Stimulated activated naive CD8-positive, alpha-beta T cell treated with anti-CD3 and anti-CD28 coated beads, Interleukin-15, amount 100 ng/mL, for 72 hours (primary cell): ENCODE measurements at regions not wholly inside any gene's neighbourhood (a gene's known extent, or its start where the extent isn't known, plus 50 kb on each side); places are given as distances from the start of the nearest gene placed in this dataset.
A peak's percentile ranks its signal among the peaks of the same experiment; 100 is the strongest.

Experiments
- ATAC-seq: fragments of 150-1000 bp; cut with Tn5 transposase; 2 replicates; pipeline ENCODE4 v1.10.0; 2021; ENCODE audit warnings: mild to moderate bottlenecking, moderate library complexity
- DNase-seq, 2 donors: peaks; one replicate each; pipeline ENCODE4 v3.0.0; 2021 to 2022
- H3K27ac Mint-ChIP-seq, 2 donors: one replicate each; pipeline ENCODE4 v1.8.0; 2022; ENCODE audit warnings: mild to moderate bottlenecking in 2 of 2, mixed read lengths in 2 of 2, moderate library complexity in 2 of 2
- H3K27me3 Mint-ChIP-seq: one replicate; pipeline ENCODE4 v1.8.0; 2022; ENCODE audit warnings: mixed read lengths
- H3K4me1 Mint-ChIP-seq: one replicate; pipeline ENCODE4 v1.8.0; 2022; ENCODE audit warnings: mild to moderate bottlenecking, mixed read lengths
- H3K4me3 Mint-ChIP-seq, 2 donors: one replicate each; pipeline ENCODE4 v1.8.0; 2022; ENCODE audit warnings: mild to moderate bottlenecking in 2 of 2, mixed read lengths in 2 of 2, moderate library complexity in 1 of 2
- H3K9me3 Mint-ChIP-seq, 2 donors: one replicate each; pipeline ENCODE4 v1.8.0; 2022; ENCODE audit warnings: mixed read lengths in 2 of 2

DNA sequence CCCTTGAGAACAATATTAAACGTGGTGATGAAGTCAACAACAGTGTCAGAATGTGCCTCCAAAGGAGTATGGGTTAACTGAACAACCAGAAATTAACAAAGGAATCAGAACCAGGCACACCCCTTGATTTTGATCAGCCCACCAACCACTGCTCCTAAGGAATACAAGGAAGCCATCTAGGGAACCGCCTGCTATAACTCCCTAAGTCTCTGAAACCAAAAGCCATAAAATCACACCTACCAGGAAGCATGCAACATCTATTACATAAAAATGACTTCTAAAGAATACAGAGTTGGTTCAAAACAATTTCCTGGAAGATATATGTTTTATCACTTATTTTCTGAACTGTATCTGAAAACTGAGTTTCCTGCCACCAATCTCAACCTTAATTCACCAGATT, 360.0 kb downstream of the EPHA4 start:
- H3K9me3 Mint-ChIP-seq = no peaks in the 10 kb centered on the region
- ATAC-seq = no peak
- H3K27ac Mint-ChIP-seq = no peak overlapping the region
- no peaks in the 10 kb centered on the region for H3K4me1 Mint-ChIP-seq
- no peaks in the 10 kb centered on the region for H3K27me3 Mint-ChIP-seq
- no peak overlapping the region for H3K4me3 Mint-ChIP-seq
- DNase-seq = no peak

GRCh38 chr2:221215487-221215886, 356.6 kb downstream of the EPHA4 start:
- no peak overlapping the region for H3K27ac Mint-ChIP-seq
- no peaks in the 10 kb centered on the region for H3K9me3 Mint-ChIP-seq
- no peaks in the 10 kb centered on the region for H3K4me1 Mint-ChIP-seq
- no peak overlapping the region for H3K4me3 Mint-ChIP-seq
- no peak for ATAC-seq
- H3K27me3 Mint-ChIP-seq = no peaks in the 10 kb centered on the region
- DNase-seq = no peak

DNA sequence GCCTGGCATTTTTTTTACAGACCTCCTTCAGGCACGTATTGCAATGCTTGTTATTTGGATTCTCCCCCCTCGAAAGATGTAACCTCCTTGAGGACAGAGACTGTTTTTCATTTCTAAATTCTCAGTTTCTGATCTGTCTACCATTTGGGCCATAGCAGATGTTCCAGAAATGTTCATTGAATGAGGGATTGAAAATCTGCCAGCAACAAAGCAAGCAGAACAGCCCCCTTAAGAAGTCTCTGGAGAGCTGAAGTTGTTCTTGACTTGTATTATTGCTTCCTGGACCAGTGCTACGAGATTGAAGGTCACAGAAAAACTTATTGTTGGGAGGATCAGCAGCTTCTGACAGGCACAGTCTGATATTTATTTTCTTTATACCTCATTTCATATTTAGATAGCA, 355.5 kb downstream of the EPHA4 start:
- H3K27me3 Mint-ChIP-seq = no peaks in the 10 kb centered on the region
- no peak overlapping the region for H3K4me3 Mint-ChIP-seq
- no peaks in the 10 kb centered on the region for H3K4me1 Mint-ChIP-seq
- H3K27ac Mint-ChIP-seq = no peak overlapping the region
- ATAC-seq (no peak), DNase-seq (no peak)
- no peaks in the 10 kb centered on the region for H3K9me3 Mint-ChIP-seq

DNA sequence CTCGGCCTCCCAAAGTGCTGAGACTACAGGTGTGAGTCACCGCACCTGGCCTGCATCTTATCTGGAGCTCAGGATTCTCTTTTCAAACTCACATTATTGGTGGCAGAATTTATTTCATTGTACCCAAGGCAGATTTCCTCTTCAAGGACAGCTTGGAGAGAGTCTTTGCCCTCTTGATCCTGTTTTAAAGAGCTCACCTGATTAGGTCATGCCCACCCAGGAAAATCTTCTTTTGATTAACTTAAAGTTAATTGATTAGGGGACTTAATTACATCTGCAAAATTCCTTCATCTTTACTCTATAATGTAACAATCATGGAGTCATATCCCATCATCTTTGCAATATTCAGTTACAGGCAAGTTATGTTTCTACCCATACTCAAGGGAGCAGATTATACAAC, 346.4 kb downstream of the EPHA4 start:
- no peaks in the 10 kb centered on the region for H3K9me3 Mint-ChIP-seq
- ATAC-seq = no peak
- no peak overlapping the region for H3K4me3 Mint-ChIP-seq
- H3K4me1 Mint-ChIP-seq = no peaks in the 10 kb centered on the region
- no peak overlapping the region for H3K27ac Mint-ChIP-seq
- H3K27me3 Mint-ChIP-seq = no peaks in the 10 kb centered on the region
- DNase-seq = no peak

DNA sequence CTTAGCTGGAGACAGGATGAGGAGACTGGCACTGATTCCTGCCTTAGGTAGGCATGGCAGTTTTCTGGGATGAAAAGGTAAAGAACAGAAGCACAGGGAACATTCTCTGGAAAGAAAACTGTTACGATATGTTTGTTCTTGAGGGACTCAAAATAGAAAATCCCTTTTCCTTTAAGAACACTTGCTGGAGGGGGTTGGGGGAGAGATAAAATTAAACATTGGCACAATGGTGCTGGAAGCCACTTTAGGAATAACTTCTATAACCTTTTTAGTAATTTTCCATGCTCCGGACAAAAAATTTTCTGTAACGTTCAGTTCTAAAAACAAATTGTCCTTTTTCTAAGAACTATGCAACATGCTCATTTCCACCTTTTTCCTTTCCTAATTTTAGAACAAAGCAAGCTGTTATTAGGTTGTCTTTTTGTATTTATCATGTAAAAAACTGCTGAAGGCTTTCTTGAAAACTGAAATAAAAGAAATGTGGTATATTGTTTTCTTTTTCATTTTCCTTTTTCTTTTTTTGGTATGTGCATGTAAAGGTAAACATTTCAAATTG, 343.8 kb downstream of the EPHA4 start:
- ATAC-seq = no peak
- Mint-ChIP-seq H3K9me3 (no peaks in the 10 kb centered on the region), H3K4me3 (no peak overlapping the region), H3K27me3 (no peaks in the 10 kb centered on the region), H3K4me1 (no peaks in the 10 kb centered on the region), H3K27ac (no peak overlapping the region)
- DNase-seq = no peak

GRCh38 chr2:221229099-221229498, 343.0 kb downstream of the EPHA4 start:
- Mint-ChIP-seq H3K27ac (no peak overlapping the region), H3K9me3 (no peaks in the 10 kb centered on the region), H3K4me1 (no peaks in the 10 kb centered on the region), H3K4me3 (no peak overlapping the region), H3K27me3 (no peaks in the 10 kb centered on the region)
- DNase-seq (no peak), ATAC-seq (no peak)

DNA sequence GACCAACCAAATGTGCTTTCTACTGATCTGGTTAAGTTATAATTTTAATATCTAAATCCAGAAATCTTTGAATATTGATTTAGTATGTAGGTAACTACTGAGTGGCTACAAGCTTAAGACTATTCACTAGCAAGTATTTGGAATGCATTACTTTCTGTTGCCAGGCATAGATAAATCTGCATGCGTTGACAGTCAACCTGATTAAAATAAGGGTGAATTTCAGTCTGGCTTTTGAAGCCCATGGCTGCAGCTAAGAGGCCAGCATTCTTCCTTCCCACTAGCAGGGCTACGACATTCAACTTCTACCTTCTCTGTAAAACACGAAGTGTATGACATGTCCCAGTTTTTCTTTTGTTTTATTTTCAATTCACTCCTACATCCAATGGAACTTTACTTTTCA, 340.6 kb downstream of the EPHA4 start:
- no peaks in the 10 kb centered on the region for H3K4me1 Mint-ChIP-seq
- no peak overlapping the region for H3K4me3 Mint-ChIP-seq
- H3K9me3 Mint-ChIP-seq = no peaks in the 10 kb centered on the region
- ATAC-seq (no peak), DNase-seq (no peak)
- no peaks in the 10 kb centered on the region for H3K27me3 Mint-ChIP-seq
- no peak overlapping the region for H3K27ac Mint-ChIP-seq

DNA sequence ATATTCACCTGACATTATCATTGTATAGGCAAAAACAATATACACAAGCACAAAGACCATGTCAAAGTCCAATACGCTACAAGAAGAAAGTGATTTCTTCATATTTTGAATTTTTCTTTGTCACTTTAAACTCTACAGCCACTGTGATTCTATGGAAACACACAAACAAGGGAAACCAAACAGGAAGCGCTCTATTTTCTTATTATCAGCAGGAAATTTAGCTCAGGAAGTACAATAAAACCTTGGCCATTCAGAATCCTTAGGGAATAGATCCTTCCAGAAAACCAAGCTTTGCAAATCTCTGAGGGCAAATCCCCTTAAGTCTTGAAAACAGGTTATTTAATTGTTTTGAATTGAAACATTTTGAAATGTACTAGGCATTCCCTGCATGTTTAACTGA, 336.2 kb downstream of the EPHA4 start:
- H3K27ac Mint-ChIP-seq = no peak overlapping the region
- no peaks in the 10 kb centered on the region for H3K27me3 Mint-ChIP-seq
- H3K4me3 Mint-ChIP-seq = no peak overlapping the region
- no peaks in the 10 kb centered on the region for H3K4me1 Mint-ChIP-seq
- ATAC-seq = no peak
- DNase-seq = no peak
- no peaks in the 10 kb centered on the region for H3K9me3 Mint-ChIP-seq

DNA sequence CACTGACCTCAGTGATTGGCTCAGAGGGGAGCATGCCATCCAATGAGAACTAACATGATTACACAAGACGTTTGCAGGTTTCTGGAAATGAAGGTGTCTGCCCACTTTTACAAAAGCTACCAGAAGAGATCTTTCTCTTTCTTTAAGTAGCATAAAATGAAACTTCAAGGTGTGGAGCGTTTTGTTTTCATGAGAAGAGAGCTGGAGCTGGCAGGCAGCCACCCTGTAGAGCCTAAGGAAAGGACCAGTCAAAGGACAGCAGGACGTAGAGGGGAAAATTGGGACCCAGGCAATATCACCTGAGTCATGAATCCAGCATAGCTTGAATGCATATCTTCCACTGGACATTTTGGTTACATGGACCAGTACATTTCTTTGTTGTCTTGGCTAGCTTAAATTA, 331.0 kb downstream of the EPHA4 start:
- Mint-ChIP-seq H3K9me3 (no peaks in the 10 kb centered on the region), H3K4me1 (no peaks in the 10 kb centered on the region), H3K4me3 (no peak overlapping the region), H3K27ac (no peak overlapping the region), H3K27me3 (no peaks in the 10 kb centered on the region)
- DNase-seq = no peak
- no peak for ATAC-seq

DNA sequence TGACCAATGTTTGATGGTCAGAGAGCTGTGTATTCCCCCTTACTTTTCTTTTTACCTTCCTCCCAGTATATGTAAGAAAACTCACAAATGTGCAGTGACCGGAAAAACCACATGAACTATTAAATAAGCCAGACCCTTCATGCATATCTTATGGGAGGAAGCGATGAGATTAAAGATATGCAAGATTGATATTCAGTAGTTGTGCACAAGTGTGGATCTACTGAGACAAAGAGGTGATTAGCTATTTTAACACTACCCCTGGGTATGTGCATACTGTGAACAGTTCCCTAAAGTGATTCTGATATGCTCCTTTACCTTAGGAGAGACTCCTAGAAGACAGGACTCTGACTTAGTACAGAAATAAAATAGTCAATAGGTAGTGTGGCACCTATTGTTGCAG, 328.3 kb downstream of the EPHA4 start:
- H3K4me3 Mint-ChIP-seq = no peak overlapping the region

GRCh38 chr2:221245045-221245444, 327.1 kb downstream of the EPHA4 start:
- ATAC-seq (no peak), DNase-seq (no peak)
- peaks cover 0 to 9% of the 10 kb centered on the region in 2 donors for H3K9me3 Mint-ChIP-seq
- H3K27me3 Mint-ChIP-seq = no peaks in the 10 kb centered on the region
- no peaks in the 10 kb centered on the region for H3K4me1 Mint-ChIP-seq
- no peak overlapping the region for H3K27ac Mint-ChIP-seq
- no peak overlapping the region for H3K4me3 Mint-ChIP-seq

More for the DNA sequence above, 328.3 kb downstream of the EPHA4 start:
- H3K27ac Mint-ChIP-seq = no peak overlapping the region
- ATAC-seq (no peak), DNase-seq (no peak)
- H3K4me1 Mint-ChIP-seq = no peaks in the 10 kb centered on the region
- no peaks in the 10 kb centered on the region for H3K9me3 Mint-ChIP-seq
- no peaks in the 10 kb centered on the region for H3K27me3 Mint-ChIP-seq

- Mint-ChIP-seq H3K4me3 (no peak overlapping the region), H3K9me3 (peaks cover 1 to 17% of the 10 kb centered on the region in 2 donors), H3K4me1 (no peaks in the 10 kb centered on the region), H3K27ac (no peak overlapping the region), H3K27me3 (no peaks in the 10 kb centered on the region)
- DNase-seq = no peak
- no peak for ATAC-seq
These were observed 326.3 kb downstream of the EPHA4 start for GRCh38 chr2:221245772-221246171.

GRCh38 chr2:221254299-221254698, 317.8 kb downstream of the EPHA4 start:
- ATAC-seq (no peak), DNase-seq (no peak)
- Mint-ChIP-seq H3K27ac (no peak overlapping the region), H3K4me1 (no peaks in the 10 kb centered on the region), H3K4me3 (no peak overlapping the region), H3K27me3 (no peaks in the 10 kb centered on the region), H3K9me3 (peaks cover 4 to 19% of the 10 kb centered on the region in 2 donors)

GRCh38 chr2:221255862-221256261, 316.2 kb downstream of the EPHA4 start:
- H3K4me1 Mint-ChIP-seq = no peaks in the 10 kb centered on the region
- H3K9me3 Mint-ChIP-seq = peaks cover 2 to 3% of the 10 kb centered on the region in 2 donors
- no peak overlapping the region for H3K4me3 Mint-ChIP-seq
- ATAC-seq (no peak), DNase-seq (no peak)
- no peaks in the 10 kb centered on the region for H3K27me3 Mint-ChIP-seq
- peak overlapping the region in 1 of 2 donors; percentile 41 for H3K27ac Mint-ChIP-seq

- no peak for DNase-seq
- Mint-ChIP-seq H3K4me3 (no peak overlapping the region), H3K4me1 (no peaks in the 10 kb centered on the region), H3K27ac (no peak overlapping the region), H3K9me3 (no peaks in the 10 kb centered on the region), H3K27me3 (no peaks in the 10 kb centered on the region)
- no peak for ATAC-seq
These were observed 313.6 kb downstream of the EPHA4 start for GRCh38 chr2:221258464-221258863.

DNA sequence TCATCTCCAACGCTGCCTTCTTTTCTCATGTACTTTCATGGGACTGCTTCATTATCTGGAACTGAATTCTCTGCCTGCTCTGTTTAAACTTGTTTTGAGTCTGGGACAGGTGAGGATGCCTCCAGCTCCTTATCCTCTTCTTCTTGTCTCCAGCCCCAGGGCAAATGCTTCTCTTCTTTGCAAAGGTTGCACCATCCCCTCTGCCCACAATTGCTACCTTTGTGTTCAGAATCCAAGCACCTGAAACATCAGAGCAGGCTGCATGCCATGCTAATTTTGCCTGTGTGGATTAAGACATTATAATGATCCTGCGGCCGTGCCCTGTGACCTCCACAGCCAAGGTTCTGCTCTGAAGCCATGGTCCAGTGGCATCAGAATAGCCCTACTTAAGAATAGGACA, 309.5 kb downstream of the EPHA4 start:
- Mint-ChIP-seq H3K4me1 (no peaks in the 10 kb centered on the region), H3K27me3 (no peaks in the 10 kb centered on the region), H3K27ac (no peak overlapping the region), H3K9me3 (no peaks in the 10 kb centered on the region), H3K4me3 (no peak overlapping the region)
- DNase-seq (no peak), ATAC-seq (no peak)

- ATAC-seq = no peak
- Mint-ChIP-seq H3K27me3 (no peaks in the 10 kb centered on the region), H3K4me1 (no peaks in the 10 kb centered on the region), H3K9me3 (no peaks in the 10 kb centered on the region), H3K27ac (no peak overlapping the region), H3K4me3 (no peak overlapping the region)
- no peak for DNase-seq
These were observed 308.5 kb downstream of the EPHA4 start for GRCh38 chr2:221263573-221263972.
